ENCODE measurements at regions not wholly inside any gene's neighbourhood (a gene's known extent, or its start where the extent isn't known, plus 50 kb on each side); places are given as distances from the start of the nearest gene placed in this dataset.

GRCh38 chr4:144267084-144267483 lies 126.6 kb upstream of the GYPA start:
- TF ChIP-seq FOXA1 (IDR thresholded peaks at IDR 0.05) (no peak), FOXM1 (IDR thresholded peaks at IDR 0.05; ENCODE audit: borderline replicate concordance) (no peak), SUZ12 (IDR thresholded peaks at IDR 0.05) (no peak), SP1 (IDR thresholded peaks at IDR 0.05) (no peak), LEF1 (IDR thresholded peaks at IDR 0.05; ENCODE audit: borderline replicate concordance) (no peak)

All from HEK293T (cell line).